GM12891 (cell line): ENCODE measurements at regions not wholly inside any gene's neighbourhood (a gene's known extent, or its start where the extent isn't known, plus 50 kb on each side); places are given as distances from the start of the nearest gene placed in this dataset.
A peak's percentile ranks its signal among the peaks of the same experiment; 100 is the strongest.

Experiments
- DNase-seq: peaks from one replicate; pipeline ENCODE4 v3.0.0; 2011; ENCODE audit warnings: low spot score; ENCODE audit not compliant: insufficient read length
- FAIRE-seq: peaks from 2 replicates; lab custom pipeline; 2011; peaks lifted over from hg19 to GRCh38; lab: Jason Lieb, UNC
- PAX5 ChIP-seq: IDR thresholded peaks from 2 replicates; pipeline ENCODE4 v1.6.1; 2011; ENCODE audit warnings: low read length, moderate library complexity, mild to moderate bottlenecking; ENCODE audit not compliant: insufficient read depth, severe bottlenecking
- POLR2A ChIP-seq: IDR thresholded peaks from 2 replicates; pipeline ENCODE4 v1.6.1; 2011; ENCODE audit warnings: low read depth, low read length, control low read depth
- POLR2AphosphoS5 ChIP-seq: IDR thresholded peaks from 2 replicates; pipeline ENCODE4 v1.6.1; 2011; ENCODE audit warnings: low read depth, low read length, control low read depth
- POU2F2 ChIP-seq: IDR thresholded peaks from 2 replicates; pipeline ENCODE4 v1.6.1; 2011; ENCODE audit warnings: low read depth, mild to moderate bottlenecking, control low read depth, low read length, moderate library complexity
- SPI1 ChIP-seq: IDR thresholded peaks from 2 replicates; pipeline ENCODE4 v1.6.1; 2011; ENCODE audit warnings: low read depth, low read length, control low read depth
- TAF1 ChIP-seq: IDR thresholded peaks from 2 replicates; pipeline ENCODE4 v1.6.1; 2011; ENCODE audit warnings: low read depth, low read length, control low read depth

DNA sequence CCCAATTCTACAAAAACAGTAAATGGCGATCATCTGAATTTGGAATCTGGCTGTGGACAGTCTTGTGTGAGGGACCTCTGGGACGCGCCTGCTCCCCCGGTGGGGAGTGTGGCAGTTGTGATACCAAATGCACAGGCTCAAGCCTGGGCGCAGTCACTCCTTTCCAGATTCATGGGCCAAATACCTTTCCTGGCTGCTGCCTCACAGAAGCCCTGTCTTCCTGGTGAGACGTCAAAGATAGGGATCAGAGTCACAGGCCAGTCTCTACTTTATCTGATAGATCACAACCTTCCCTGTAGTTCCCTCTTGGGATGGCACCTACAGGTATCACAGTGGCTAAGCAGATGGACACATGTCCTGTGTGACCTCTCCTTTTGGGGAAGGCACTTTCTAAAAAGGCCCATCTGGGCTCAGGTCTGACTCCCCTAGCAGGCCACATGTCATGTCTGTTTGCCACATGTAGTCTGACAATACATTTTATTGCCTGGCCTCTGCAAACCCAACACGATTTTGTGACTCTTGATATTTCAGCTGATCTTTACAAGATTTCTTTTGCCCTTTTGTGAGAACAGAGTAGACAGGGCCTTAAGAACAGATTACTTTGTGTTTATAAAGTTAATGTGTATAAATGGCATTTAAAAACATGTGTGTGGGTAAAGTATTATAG is 150.1 kb downstream of the SNX10 start:
- FAIRE-seq (no peak), DNase-seq (no peak)
- TF ChIP-seq SPI1, result no peak
- TF ChIP-seq POU2F2, result no peak
- TF ChIP-seq POLR2AphosphoS5, result no peak
- TF ChIP-seq POLR2A, result no peak
- no peak for TF ChIP-seq PAX5
- TF ChIP-seq TAF1, result no peak

- TF ChIP-seq POLR2AphosphoS5, result no peak
- FAIRE-seq (no peak), DNase-seq (no peak)
Observed at GRCh38 chr7:26443006-26443405, 151.3 kb downstream of the SNX10 start.

GRCh38 chr7:26443751-26444150 is 152.1 kb downstream of the SNX10 start:
- no peak for FAIRE-seq
- no peak for TF ChIP-seq SPI1
- TF ChIP-seq TAF1, result no peak
- no peak for TF ChIP-seq POLR2AphosphoS5
- no peak for TF ChIP-seq POLR2A
- no peak for TF ChIP-seq POU2F2
- no peak for TF ChIP-seq PAX5
- no peak for DNase-seq

GRCh38 chr7:26444555-26444954 is 152.9 kb downstream of the SNX10 start:
- DNase-seq, result no peak
- FAIRE-seq, result no peak
- no peak for TF ChIP-seq POLR2AphosphoS5
- 0 out of 2 replicates have a peak, but pooled peaks have one; percentile 19 for TF ChIP-seq SPI1
- TF ChIP-seq POU2F2, result no peak

DNA sequence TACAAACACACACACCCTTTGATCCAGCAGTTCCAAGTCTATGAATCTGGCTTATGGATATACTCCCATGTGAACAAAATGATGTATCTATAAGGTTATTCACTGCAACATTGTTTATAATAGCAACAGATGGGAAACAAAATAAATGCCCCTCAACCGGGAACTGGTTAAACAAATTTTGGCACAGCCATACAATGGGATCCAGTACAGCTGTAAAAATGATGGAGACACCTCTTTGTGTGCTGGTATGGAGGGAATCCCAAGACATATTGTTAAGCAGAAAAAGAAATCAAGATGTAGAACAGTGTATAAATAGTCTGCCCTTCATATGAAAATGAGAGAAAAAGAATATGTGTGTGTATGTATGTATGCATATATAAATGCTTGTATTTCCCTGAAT is 155.5 kb downstream of the SNX10 start:
- DNase-seq (no peak), FAIRE-seq (no peak)
- no peak for TF ChIP-seq POU2F2
- no peak for TF ChIP-seq POLR2A
- TF ChIP-seq TAF1, result no peak
- no peak for TF ChIP-seq PAX5
- no peak for TF ChIP-seq POLR2AphosphoS5
- TF ChIP-seq SPI1, result no peak

DNA sequence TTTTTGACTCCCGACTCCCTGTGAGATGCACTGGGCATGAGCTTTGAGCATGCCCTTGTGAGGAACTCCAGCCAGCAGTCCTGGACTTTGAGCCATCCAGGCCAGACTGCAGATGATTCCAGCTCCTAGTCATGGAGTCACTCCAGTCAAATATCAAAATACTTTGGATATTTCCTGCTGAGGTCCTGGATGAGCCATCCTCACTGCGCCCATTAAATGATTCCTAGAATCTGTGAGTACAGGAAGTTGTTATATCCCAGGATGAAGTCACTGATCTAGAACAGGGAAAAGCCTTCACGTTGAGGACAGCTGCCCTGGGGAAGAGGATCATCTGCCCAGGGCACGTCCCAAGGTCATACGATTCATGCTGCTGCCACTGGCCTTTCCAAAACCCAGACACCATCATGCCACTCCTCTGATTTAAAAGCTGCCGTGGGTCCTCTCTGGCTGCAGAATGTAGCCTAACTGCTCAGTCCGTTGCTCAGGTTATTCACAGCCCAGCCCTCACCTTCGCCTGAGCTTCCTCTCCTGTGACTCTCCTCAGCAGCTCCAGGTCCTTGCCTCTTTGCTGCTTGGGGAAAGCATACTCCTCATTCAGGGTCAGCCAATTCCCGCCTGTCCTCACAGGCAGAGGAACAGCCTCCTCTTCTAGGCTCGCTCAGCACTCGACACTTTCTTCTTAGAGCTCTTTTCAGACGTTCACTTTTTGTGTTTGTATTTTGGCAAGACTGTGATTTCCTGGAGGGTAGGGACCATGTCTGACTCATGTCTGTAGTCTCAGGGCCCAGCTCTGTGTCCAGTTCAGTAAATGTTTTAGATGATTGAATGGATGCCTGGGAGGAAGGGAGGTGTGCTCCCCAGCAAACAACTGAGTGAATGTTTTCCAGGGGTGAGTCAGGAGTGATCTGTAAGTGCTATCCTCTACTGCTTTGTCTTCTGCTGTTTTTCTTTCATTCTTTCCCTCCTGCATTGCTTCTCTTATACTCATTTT is 157.8 kb downstream of the SNX10 start:
- TF ChIP-seq TAF1 (no peak), PAX5 (no peak)
- FAIRE-seq (no peak), DNase-seq (no peak)

- DNase-seq, result no peak
- FAIRE-seq, result no peak
- no peak for TF ChIP-seq SPI1
- no peak for TF ChIP-seq PAX5
- TF ChIP-seq POLR2A, result no peak
- no peak for TF ChIP-seq POLR2AphosphoS5
- no peak for TF ChIP-seq POU2F2
- no peak for TF ChIP-seq TAF1
Observed at GRCh38 chr7:26451997-26452396, 160.3 kb downstream of the SNX10 start.

- TF ChIP-seq POU2F2 (no peak), POLR2AphosphoS5 (no peak), TAF1 (no peak), POLR2A (no peak), SPI1 (no peak)
- DNase-seq (no peak), FAIRE-seq (no peak)
Observed at GRCh38 chr7:26454180-26454579, 162.5 kb downstream of the SNX10 start.

GRCh38 chr7:26457696-26458327 is 166.2 kb downstream of the SNX10 start:
- TF ChIP-seq SPI1 (no peak), POLR2A (no peak), PAX5 (no peak), POU2F2 (no peak), POLR2AphosphoS5 (no peak), TAF1 (no peak)
- DNase-seq (no peak), FAIRE-seq (no peak)
